ENCODE measurements at regions not wholly inside any gene's neighbourhood (a gene's known extent, or its start where the extent isn't known, plus 50 kb on each side); places are given as distances from the start of the nearest gene placed in this dataset.

DNA sequence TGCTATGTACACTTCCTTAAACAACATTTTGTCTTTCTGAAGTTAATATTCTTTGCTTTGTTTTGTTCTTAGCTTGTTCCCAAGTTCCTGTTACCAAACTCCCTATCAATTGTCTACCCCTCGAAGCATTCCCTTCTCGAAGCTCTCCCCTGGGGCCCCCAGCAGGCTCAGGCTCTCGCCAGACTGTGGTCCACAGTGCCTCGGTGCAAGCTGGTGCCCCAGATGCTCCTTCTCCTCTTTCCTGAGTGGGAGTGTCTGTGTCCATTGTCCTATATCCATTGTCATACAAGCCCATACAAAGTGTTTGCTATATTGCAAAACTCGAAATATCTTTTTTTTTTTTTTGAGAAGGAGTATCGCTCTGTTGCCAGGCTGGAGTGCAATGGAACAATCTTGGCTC, 51.7 kb upstream of the RTL6 start:
- no peak for DNase-seq

GRCh38 chr22:44548981-44549380, 50.9 kb upstream of the RTL6 start:
- DNase-seq, result no peak

Measured in retina (tissue), 1 donor.